GM19025 (cell line): ENCODE measurements at regions not wholly inside any gene's neighbourhood (a gene's known extent, or its start where the extent isn't known, plus 50 kb on each side); places are given as distances from the start of the nearest gene placed in this dataset.
"Not testable (repeated sequence)": the region's sequence is repeated elsewhere in the genome, so short reads cannot be mapped to it uniquely, and the experiment has no call there.

Source experiments
- ATAC-seq: cut with Tn5 transposase; IDR thresholded peaks from one replicate; pipeline ENCODE4 v1.9.1; 2021; ENCODE audit warnings: mild to moderate bottlenecking, low read depth, moderate library complexity; ENCODE audit not compliant: unreplicated experiment

GRCh38 chr2:13332060-13332459 is 615.3 kb downstream of the TRIB2 start:
- no peak for ATAC-seq

- not testable (repeated sequence) for ATAC-seq
Observed at GRCh38 chr2:13334071-13334470, 617.3 kb downstream of the TRIB2 start.

- no peak for ATAC-seq
Observed at GRCh38 chr2:13334545-13334944, 617.8 kb downstream of the TRIB2 start.

GRCh38 chr2:13335862-13336535 is 619.3 kb downstream of the TRIB2 start:
- no peak for ATAC-seq

GRCh38 chr2:13351068-13351467 is 634.3 kb downstream of the TRIB2 start:
- ATAC-seq: no peak

- ATAC-seq: no peak
Observed at GRCh38 chr2:13353083-13353482, 636.3 kb downstream of the TRIB2 start.

- ATAC-seq: no peak
Observed at GRCh38 chr2:13354031-13354430, 637.3 kb downstream of the TRIB2 start.

GRCh38 chr2:13381928-13382327 is 665.2 kb downstream of the TRIB2 start:
- ATAC-seq: not testable (repeated sequence)

GRCh38 chr2:13389172-13389571 is 672.4 kb downstream of the TRIB2 start:
- not testable (repeated sequence) for ATAC-seq

GRCh38 chr2:13390676-13391075 is 673.9 kb downstream of the TRIB2 start:
- no peak for ATAC-seq

GRCh38 chr2:13401312-13401711 is 684.6 kb downstream of the TRIB2 start:
- ATAC-seq: no peak

GRCh38 chr2:13413989-13414388 is 697.3 kb downstream of the TRIB2 start:
- no peak for ATAC-seq

- no peak for ATAC-seq
Observed at GRCh38 chr2:13414897-13415296, 698.2 kb downstream of the TRIB2 start.

- no peak for ATAC-seq
Observed at GRCh38 chr2:13433954-13434353, 717.2 kb downstream of the TRIB2 start.

- not testable (repeated sequence) for ATAC-seq
Observed at GRCh38 chr2:13443554-13444261, 727.0 kb downstream of the TRIB2 start.

- ATAC-seq: no peak
Observed at GRCh38 chr2:13462464-13462863, 745.7 kb downstream of the TRIB2 start.

- no peak for ATAC-seq
Observed at GRCh38 chr2:13466076-13466475, 749.3 kb downstream of the TRIB2 start.

- ATAC-seq: no peak
Observed at GRCh38 chr2:13474538-13474937, 757.8 kb downstream of the TRIB2 start.

- ATAC-seq: peak; percentile 56
Observed at GRCh38 chr2:13480057-13480456, 763.3 kb downstream of the TRIB2 start.

GRCh38 chr2:13481201-13481600 is 764.5 kb downstream of the TRIB2 start:
- ATAC-seq: no peak

- ATAC-seq: no peak
Observed at GRCh38 chr2:13485256-13485655, 768.5 kb downstream of the TRIB2 start.

- no peak for ATAC-seq
Observed at GRCh38 chr2:13488965-13489364, 772.2 kb downstream of the TRIB2 start.
